H9 (cell line): ENCODE measurements at regions not wholly inside any gene's neighbourhood (a gene's known extent, or its start where the extent isn't known, plus 50 kb on each side); places are given as distances from the start of the nearest gene placed in this dataset.

Experiments used
- DNase-seq: peaks from one replicate; pipeline ENCODE4 v3.0.0-alpha.2; 2017
- H2AFZ ChIP-seq: one replicate; pipeline ENCODE4 v1.6.1; 2013; ENCODE audit warnings: mild to moderate bottlenecking, low read length, control low read depth, moderate library complexity
- H2AK5ac ChIP-seq: 2 replicates; pipeline ENCODE4 v1.6.1; 2013; ENCODE audit warnings: low read length, control low read depth, mixed read lengths; ENCODE audit not compliant: insufficient read length
- H2BK120ac ChIP-seq: one replicate; pipeline ENCODE4 v1.6.1; 2013; ENCODE audit warnings: low read depth, mild to moderate bottlenecking, low read length, control low read depth, inconsistent platforms; ENCODE audit not compliant: poor library complexity, severe bottlenecking
- H2BK12ac ChIP-seq: 2 replicates; pipeline ENCODE4 v1.6.1; 2013; ENCODE audit warnings: low read length, control low read depth, mixed read lengths, low read depth; ENCODE audit not compliant: insufficient read length
- H2BK15ac ChIP-seq: 2 replicates; pipeline ENCODE4 v1.6.1; 2013; ENCODE audit warnings: low read depth, low read length, control low read depth
- H2BK20ac ChIP-seq: one replicate; pipeline ENCODE4 v1.6.1; 2013; ENCODE audit warnings: low read depth, mild to moderate bottlenecking, low read length, control low read depth, inconsistent platforms; ENCODE audit not compliant: poor library complexity, severe bottlenecking
- H2BK5ac ChIP-seq: 2 replicates; pipeline ENCODE4 v1.6.1; 2013; ENCODE audit warnings: low read length, control low read depth, mixed read lengths; ENCODE audit not compliant: insufficient read length
- H3K14ac ChIP-seq: 2 replicates; pipeline ENCODE4 v1.6.1; 2013; ENCODE audit warnings: low read length, control low read depth; ENCODE audit not compliant: insufficient read depth
- H3K18ac ChIP-seq: 2 replicates; pipeline ENCODE4 v1.6.1; 2013; ENCODE audit warnings: low read depth, mild to moderate bottlenecking, mixed read lengths, low read length, control low read depth; ENCODE audit not compliant: insufficient read length
- H3K23ac ChIP-seq: 2 replicates; pipeline ENCODE4 v1.6.1; 2013; ENCODE audit warnings: low read length, control low read depth, mixed read lengths, low read depth; ENCODE audit not compliant: insufficient read length
- H3K23me2 ChIP-seq: 2 replicates; pipeline ENCODE4 v1.6.1; 2013; ENCODE audit warnings: low read depth, mild to moderate bottlenecking, mixed read lengths, low read length, control low read depth; ENCODE audit not compliant: insufficient read length, poor library complexity, severe bottlenecking
- H3K27ac ChIP-seq: 2 replicates; pipeline ENCODE4 v1.5.1; 2013; ENCODE audit warnings: low read length, control low read depth, mixed read lengths, low read depth; ENCODE audit not compliant: insufficient read length
- H3K27me3 ChIP-seq: 2 replicates; pipeline ENCODE4 v1.6.1; 2013; ENCODE audit warnings: low read length, control low read depth, inconsistent platforms; ENCODE audit not compliant: insufficient read depth
- H3K4ac ChIP-seq: 2 replicates; pipeline ENCODE4 v1.6.1; 2013; ENCODE audit warnings: low read depth, mild to moderate bottlenecking, control low read depth, inconsistent platforms, low read length, moderate library complexity
- H3K4me1 ChIP-seq: 2 replicates; pipeline ENCODE4 v1.6.1; 2013; ENCODE audit warnings: low read length, control low read depth, inconsistent platforms; ENCODE audit not compliant: insufficient read depth
- H3K4me2 ChIP-seq: 2 replicates; pipeline ENCODE4 v1.6.1; 2013; ENCODE audit warnings: low read length, control low read depth, mixed read lengths; ENCODE audit not compliant: insufficient read length, insufficient read depth
- H3K56ac ChIP-seq: 2 replicates; pipeline ENCODE4 v1.6.1; 2013; ENCODE audit warnings: low read depth, mild to moderate bottlenecking, mixed read lengths, low read length, control low read depth; ENCODE audit not compliant: insufficient read length
- H3K79me1 ChIP-seq: 2 replicates; pipeline ENCODE4 v1.6.1; 2013; ENCODE audit warnings: low read depth, mild to moderate bottlenecking, moderate library complexity, low read length, control low read depth, inconsistent platforms; ENCODE audit not compliant: insufficient read depth, poor library complexity, severe bottlenecking
- H3K79me2 ChIP-seq: 2 replicates; pipeline ENCODE4 v1.6.1; 2013; ENCODE audit warnings: low read length, control low read depth, inconsistent platforms; ENCODE audit not compliant: insufficient read depth
- H3K9ac ChIP-seq: 2 replicates; pipeline ENCODE4 v1.6.1; 2013; ENCODE audit warnings: low read length, control low read depth, mixed read lengths; ENCODE audit not compliant: insufficient read length; ENCODE audit errors: extremely low read depth
- H3K9me3 ChIP-seq: one replicate; pipeline ENCODE4 v1.6.1; 2013; ENCODE audit warnings: low read depth, low read length, inconsistent platforms; ENCODE audit not compliant: control insufficient read depth
- H3T11ph ChIP-seq: one replicate; pipeline ENCODE4 v1.6.1; 2013; ENCODE audit warnings: mild to moderate bottlenecking, low read length, control low read depth, inconsistent platforms
- H4K20me1 ChIP-seq: one replicate; pipeline ENCODE4 v1.6.1; 2013; ENCODE audit not compliant: control insufficient read depth, insufficient read length, insufficient read depth
- H4K5ac ChIP-seq: 2 replicates; pipeline ENCODE4 v1.6.1; 2013; ENCODE audit warnings: low read depth, mild to moderate bottlenecking, mixed read lengths, low read length, control low read depth; ENCODE audit not compliant: insufficient read length
- H4K8ac ChIP-seq: replicated peaks from 2 replicates; pipeline ENCODE4 v1.6.1; 2013; ENCODE audit warnings: low read length, control low read depth, mixed read lengths, low read depth; ENCODE audit not compliant: insufficient read length
- H4K91ac ChIP-seq: 2 replicates; pipeline ENCODE4 v1.6.1; 2013; ENCODE audit warnings: low read depth, mild to moderate bottlenecking, moderate library complexity, mixed read lengths, low read length, control low read depth; ENCODE audit not compliant: insufficient read length
- H3K27ac Mint-ChIP-seq, 3 experiments: 2 replicates in 2 of 3; 3 replicates in 1 of 3; pipeline ENCODE4 v1.8.0; 2020 to 2021; ENCODE audit warnings: mixed read lengths in 3 of 3, mild to moderate bottlenecking in 1 of 3, moderate library complexity in 1 of 3
- H3K27me3 Mint-ChIP-seq: 2 replicates; pipeline ENCODE4 v1.8.0; 2021; ENCODE audit warnings: low read depth, mild to moderate bottlenecking, moderate library complexity, mixed read lengths
- H3K36me3 Mint-ChIP-seq, 3 experiments: 2 replicates in 2 of 3; 3 replicates in 1 of 3; pipeline ENCODE4 v1.8.0; 2020 to 2021; ENCODE audit warnings: low read depth in 3 of 3, mixed read lengths in 3 of 3; ENCODE audit not compliant: insufficient read depth in 1 of 3
- H3K4me1 Mint-ChIP-seq, 2 experiments: 2 replicates each; pipeline ENCODE4 v1.8.0; 2020; ENCODE audit warnings: mixed read lengths in 2 of 2
- H3K4me3 Mint-ChIP-seq, 2 experiments: 2 replicates in 1 of 2; 3 replicates in 1 of 2; pipeline ENCODE4 v1.8.0; 2020 to 2021; ENCODE audit warnings: mild to moderate bottlenecking in 2 of 2, mixed read lengths in 2 of 2, moderate library complexity in 1 of 2
- H3K9me3 Mint-ChIP-seq, 2 experiments: 2 replicates in 1 of 2; 3 replicates in 1 of 2; pipeline ENCODE4 v1.8.0; 2020; ENCODE audit warnings: mild to moderate bottlenecking in 2 of 2, mixed read lengths in 2 of 2, moderate library complexity in 1 of 2
- CTCF ChIP-seq: fragments of 200-600 bp; sonication (generic); conservative IDR thresholded peaks from 3 replicates; pipeline ENCODE4 v1.8.0; 2021; ENCODE audit warnings: antibody characterized with exemption, mild to moderate bottlenecking
- WGBS: extraction: QIAGEN DNeasy Blood & Tissue Kit; methylation state at CpG from one replicate; pipeline ENCODE4 v1.1.7; 2013; ENCODE audit warnings: missing lambda C conversion rate, low lambda C conversion rate, mixed read lengths; ENCODE audit not compliant: insufficient read length; ENCODE audit errors: extremely low coverage; 5-methylcytosine and 5-hydroxymethylcytosine counted together

DNA sequence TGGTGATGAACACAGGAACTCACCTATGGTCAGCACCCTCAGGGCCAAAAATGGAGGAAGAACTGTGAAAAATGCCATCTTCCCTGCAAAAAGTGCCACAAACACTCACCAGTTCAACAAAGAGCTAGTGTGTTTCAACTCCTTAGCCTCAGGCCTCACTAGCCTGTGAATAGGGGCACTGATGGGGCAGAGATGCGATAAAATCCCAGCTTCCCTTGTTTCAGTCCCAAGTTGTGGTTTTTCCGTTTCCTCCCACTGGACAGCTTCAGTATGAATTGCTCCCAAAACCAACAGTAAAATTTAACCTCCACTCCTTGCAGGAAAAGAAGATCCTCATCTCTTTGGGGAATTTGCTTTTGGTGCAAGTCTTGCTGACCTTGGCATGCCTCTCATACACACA, 117.4 kb upstream of the ADAMTS9 start:
- no peaks in the 10 kb centered on the region for H3K4me1 Mint-ChIP-seq
- H3K4ac ChIP-seq = no peak overlapping the region

More for the DNA sequence above, 117.4 kb upstream of the ADAMTS9 start:
- Histone ChIP-seq H3K56ac (no peak overlapping the region), H2BK5ac (no peak overlapping the region), H3K4me2 (no peak overlapping the region), H3K18ac (no peak overlapping the region), H4K8ac (no peak overlapping the region), H4K5ac (no peak overlapping the region), H2BK15ac (no peak overlapping the region), H2AFZ (no peak overlapping the region), H3K9me3 (no peaks in the 10 kb centered on the region), H3K9ac (no peak overlapping the region), H3K4me1 (no peaks in the 10 kb centered on the region), H3K79me1 (no peaks in the 10 kb centered on the region), H4K20me1 (no peaks in the 10 kb centered on the region), H3K23me2 (no peaks in the 10 kb centered on the region), H3K14ac (no peak overlapping the region), H3K23ac (no peak overlapping the region), H2AK5ac (no peak overlapping the region), H2BK20ac (no peak overlapping the region), H3K27ac (no peak overlapping the region), H3K27me3 (no peaks in the 10 kb centered on the region), H4K91ac (no peak overlapping the region), H3T11ph (no peak overlapping the region), H2BK12ac (no peak overlapping the region), H2BK120ac (no peak overlapping the region), H3K79me2 (no peaks in the 10 kb centered on the region)
- no peak for TF ChIP-seq CTCF
- Mint-ChIP-seq H3K36me3 (no peaks in the 10 kb centered on the region), H3K27ac (peak overlapping the region in 1 of 3 experiments; percentile 7; a peak in 1 of 7 replicates), H3K9me3 (no peaks in the 10 kb centered on the region), H3K4me3 (no peak overlapping the region), H3K27me3 (peaks cover 13% of the 10 kb centered on the region)
- DNase-seq = no peak
- no CpG with 5 or more reads among the region's 2 CpGs for WGBS
